ENCODE measurements at regions not wholly inside any gene's neighbourhood (a gene's known extent, or its start where the extent isn't known, plus 50 kb on each side); places are given as distances from the start of the nearest gene placed in this dataset.

GRCh38 chr10:8790390-8790789 is 735.9 kb downstream of the GATA3 start:
- TF ChIP-seq CTCF (IDR thresholded peaks at IDR 0.05; ENCODE audit: low read length) (no peak), EZH2 (IDR thresholded peaks at IDR 0.05; ENCODE audit: borderline replicate concordance, low read length) (no peak)
